Pancreas (tissue), 10 donors: ENCODE measurements at regions not wholly inside any gene's neighbourhood (a gene's known extent, or its start where the extent isn't known, plus 50 kb on each side); places are given as distances from the start of the nearest gene placed in this dataset.

Experiments
- ATAC-seq, 4 donors: fragments of 200-7000 bp; cut with Tn5 transposase; one replicate each; pipeline versions ENCODE4 v1.8.0 to v1.9.1; 2020; ENCODE audit warnings: mild to moderate bottlenecking in 4 of 4, moderate library complexity in 4 of 4
- DNase-seq, 6 donors: peaks; one replicate each; pipeline ENCODE4 v3.0.0-alpha.2; 2020
- FAIRE-seq: peaks from 2 replicates; lab custom pipeline; 2012; peaks lifted over from hg19 to GRCh38; lab: Jason Lieb, UNC
- H3K27ac ChIP-seq, 4 donors: fragments of 200-600 bp; sonication (generic); 1 replicate in 3 of 4; 2 replicates in 1 of 4; pipeline versions ENCODE4 v1.5.0 to v1.8.0; 2020
- H3K27me3 ChIP-seq, 4 donors: fragments of 200-600 bp; one replicate each; pipeline ENCODE4 v1.8.0; 2021
- H3K36me3 ChIP-seq, 3 donors: fragments of 200-600 bp; sonication (generic) in 1 of 3; one replicate each; pipeline versions ENCODE4 v1.5.0 to v1.8.0; 2020 to 2021
- H3K4me1 ChIP-seq, 3 donors: fragments of 200-600 bp; one replicate each; pipeline ENCODE4 v1.8.0; 2021
- H3K4me3 ChIP-seq, 4 donors: fragments of 200-600 bp; sonication (generic) in 2 of 4; one replicate each; pipeline versions ENCODE4 v1.5.0 to v1.8.0; 2020 to 2021
- H3K9me3 ChIP-seq, 4 donors: fragments of 200-600 bp; one replicate each; pipeline ENCODE4 v1.8.0; 2021
- WGBS, 2 donors: extraction: QIAGEN DNeasy Blood & Tissue Kit; methylation state at CpG; one replicate each; pipeline ENCODE4 v1.1.7; 2013; 5-methylcytosine and 5-hydroxymethylcytosine counted together
- intact Hi-C, 3 donors: fragments of 100-400 bp; cut with DNase I; formaldehyde crosslinking; loops; one replicate each; pipeline versions ENCODE4 v1.11.1 to v1.14.2; 2022
- TF ChIP-seq, protein P1 (sequence below), 4 donors: fragments of 200-600 bp; sonication (generic) in 3 of 4; IDR thresholded peaks; one replicate each; pipeline versions ENCODE4 v1.5.0 to v1.8.0; 2021; ENCODE audit warnings: antibody characterized with exemption in 4 of 4
- donor health status: healthy with polysubstance abuse.
- donor health status: DM: no; HTN: no; CAD: no; lungs with moderate emphysema.
- donor health status: DM: no; HTN: no; CAD: no.
- donor health status: control.
- donor health status: control.
- donor health status: Bipolar disorder and iron deficiency.
- donor health status: DM: yes; HTN: yes; CAD: no.
- donor health status: DM: no; HTN: no; CAD: no.
- donor health status: DM: no; HTN: no; CAD: no.
- donor health status: DM: yes; HTN: yes; CAD: no.

DNA sequence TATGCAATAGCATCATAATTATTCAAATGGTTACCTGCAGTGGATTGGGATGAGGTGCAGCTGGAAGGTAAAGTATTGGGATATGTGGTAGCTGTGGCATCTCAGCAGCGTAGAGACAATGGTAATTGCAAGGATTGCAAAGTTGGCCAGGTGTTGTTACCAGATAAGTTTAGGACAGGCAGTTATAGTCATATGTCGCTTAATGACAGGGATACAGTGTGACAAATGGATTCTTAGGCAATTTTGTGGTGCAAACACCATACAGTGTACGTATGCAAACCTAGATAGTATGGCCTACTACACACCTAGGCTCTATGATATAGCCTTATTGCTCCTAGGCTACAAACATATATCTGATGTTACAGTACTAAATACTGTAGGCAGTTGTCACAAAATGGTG is 163.5 kb upstream of the LYZL2 start:
- no peaks in the 10 kb centered on the region for H3K36me3 ChIP-seq
- WGBS, 2 donors: 64 to 80% methylated on average over 3 of the region's 3 CpGs
- ATAC-seq (no peak), FAIRE-seq (no peak), DNase-seq (no peak)
- TF ChIP-seq, protein P1, sequence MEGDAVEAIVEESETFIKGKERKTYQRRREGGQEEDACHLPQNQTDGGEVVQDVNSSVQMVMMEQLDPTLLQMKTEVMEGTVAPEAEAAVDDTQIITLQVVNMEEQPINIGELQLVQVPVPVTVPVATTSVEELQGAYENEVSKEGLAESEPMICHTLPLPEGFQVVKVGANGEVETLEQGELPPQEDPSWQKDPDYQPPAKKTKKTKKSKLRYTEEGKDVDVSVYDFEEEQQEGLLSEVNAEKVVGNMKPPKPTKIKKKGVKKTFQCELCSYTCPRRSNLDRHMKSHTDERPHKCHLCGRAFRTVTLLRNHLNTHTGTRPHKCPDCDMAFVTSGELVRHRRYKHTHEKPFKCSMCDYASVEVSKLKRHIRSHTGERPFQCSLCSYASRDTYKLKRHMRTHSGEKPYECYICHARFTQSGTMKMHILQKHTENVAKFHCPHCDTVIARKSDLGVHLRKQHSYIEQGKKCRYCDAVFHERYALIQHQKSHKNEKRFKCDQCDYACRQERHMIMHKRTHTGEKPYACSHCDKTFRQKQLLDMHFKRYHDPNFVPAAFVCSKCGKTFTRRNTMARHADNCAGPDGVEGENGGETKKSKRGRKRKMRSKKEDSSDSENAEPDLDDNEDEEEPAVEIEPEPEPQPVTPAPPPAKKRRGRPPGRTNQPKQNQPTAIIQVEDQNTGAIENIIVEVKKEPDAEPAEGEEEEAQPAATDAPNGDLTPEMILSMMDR (IDR thresholded peaks at IDR 0.05): no peak
- intact Hi-C loops: no loop called here
- no peak overlapping the region for H3K4me3 ChIP-seq
- no peaks in the 10 kb centered on the region for H3K4me1 ChIP-seq
- H3K9me3 ChIP-seq: no peaks in the 10 kb centered on the region
- no peak overlapping the region for H3K27ac ChIP-seq
- H3K27me3 ChIP-seq: no peaks in the 10 kb centered on the region

DNA sequence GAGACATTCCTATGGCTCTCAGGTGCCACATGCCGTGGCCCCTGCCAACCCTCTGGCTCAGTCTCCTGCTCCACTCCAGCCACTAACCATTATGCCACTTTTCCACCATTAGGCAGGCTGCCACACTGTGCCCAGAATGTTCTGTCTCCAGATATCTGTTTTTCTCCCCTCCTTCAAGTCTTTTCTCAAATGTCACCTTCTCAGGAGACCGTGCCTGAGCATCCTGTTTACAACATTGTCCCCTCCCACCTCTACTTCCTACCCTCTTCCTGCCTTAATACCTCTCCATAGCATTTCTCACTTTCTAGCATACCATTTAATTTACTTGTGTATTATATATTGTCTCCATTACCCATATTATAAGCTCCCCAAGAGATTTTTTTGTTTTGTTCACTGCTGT is 162.5 kb upstream of the LYZL2 start:
- no peaks in the 10 kb centered on the region for H3K36me3 ChIP-seq
- 69 to 70% methylated on average over 2 of the region's 2 CpGs for WGBS, 2 donors

DNA sequence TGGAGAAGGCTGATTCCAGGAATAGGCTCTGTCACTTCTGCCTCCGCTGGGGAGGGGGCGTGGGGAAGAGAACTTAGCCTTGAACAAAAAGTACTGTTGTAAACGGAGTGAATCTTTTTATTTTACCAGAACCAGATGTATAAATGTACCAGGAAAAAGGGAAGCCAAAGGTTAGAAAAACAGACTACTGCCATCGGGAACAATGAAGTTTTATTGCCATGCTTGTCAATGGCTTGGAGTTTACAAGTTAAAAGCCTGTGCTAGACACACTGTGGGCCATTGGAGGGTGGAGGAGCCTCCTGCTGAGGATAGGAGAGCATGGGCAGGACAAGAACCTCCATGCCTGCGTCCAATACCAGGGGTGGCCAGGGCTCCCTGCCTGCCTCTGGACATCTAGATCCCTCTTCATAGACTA is 161.7 kb upstream of the LYZL2 start:
- intact Hi-C loops: no loop called here
- FAIRE-seq (no peak), DNase-seq (no peak), ATAC-seq (no peak)
- H3K4me3 ChIP-seq: no peak overlapping the region
- 60 to 82% methylated on average over 5 of the region's 5 CpGs for WGBS, 2 donors
- no peak overlapping the region for H3K27ac ChIP-seq
- H3K9me3 ChIP-seq: no peaks in the 10 kb centered on the region
- no peaks in the 10 kb centered on the region for H3K27me3 ChIP-seq
- TF ChIP-seq, protein P1 (IDR thresholded peaks at IDR 0.05): no peak
- no peaks in the 10 kb centered on the region for H3K36me3 ChIP-seq
- no peaks in the 10 kb centered on the region for H3K4me1 ChIP-seq

More for the DNA sequence above, 162.5 kb upstream of the LYZL2 start:
- intact Hi-C loops: no loop called here
- no peaks in the 10 kb centered on the region for H3K4me1 ChIP-seq
- FAIRE-seq (no peak), ATAC-seq (no peak), DNase-seq (no peak)
- H3K9me3 ChIP-seq: no peaks in the 10 kb centered on the region
- TF ChIP-seq, protein P1 (IDR thresholded peaks at IDR 0.05): no peak
- no peak overlapping the region for H3K27ac ChIP-seq
- no peaks in the 10 kb centered on the region for H3K27me3 ChIP-seq
- H3K4me3 ChIP-seq: no peak overlapping the region

DNA sequence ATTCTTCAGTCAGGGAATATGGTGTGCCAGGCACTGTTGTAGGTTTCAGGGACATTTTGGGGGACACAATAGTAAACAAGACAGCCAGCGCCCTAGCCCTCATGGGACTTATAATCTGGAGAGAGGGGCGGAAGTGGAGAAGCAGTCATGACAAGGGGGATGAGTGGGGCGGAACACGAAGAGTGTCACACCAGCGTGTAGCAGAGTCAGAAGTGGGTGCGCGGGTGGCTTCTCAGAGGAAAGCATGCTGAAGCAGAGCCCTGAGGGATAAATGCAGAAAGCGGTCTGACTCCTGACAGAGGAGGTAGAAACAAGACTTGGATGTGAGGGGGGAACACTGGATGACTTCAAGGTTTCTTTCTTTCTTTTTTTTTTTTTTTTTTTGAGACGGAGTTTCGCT is 160.3 kb upstream of the LYZL2 start:
- 88 to 92% methylated on average over 8 of the region's 10 CpGs for WGBS, 2 donors
- FAIRE-seq (no peak), ATAC-seq (no peak), DNase-seq (no peak)
- H3K27ac ChIP-seq: no peak overlapping the region
- H3K9me3 ChIP-seq: no peaks in the 10 kb centered on the region
- no peak overlapping the region for H3K4me3 ChIP-seq
- intact Hi-C loops: loop anchor here in 1 of 3 donors (10.0 kb wide), 1 partner anchor 695 kb away; no protein-coding TSS in a partner anchor
- H3K4me1 ChIP-seq: no peaks in the 10 kb centered on the region
- no peaks in the 10 kb centered on the region for H3K27me3 ChIP-seq
- H3K36me3 ChIP-seq: no peaks in the 10 kb centered on the region
- TF ChIP-seq, protein P1 (IDR thresholded peaks at IDR 0.05): no peak

DNA sequence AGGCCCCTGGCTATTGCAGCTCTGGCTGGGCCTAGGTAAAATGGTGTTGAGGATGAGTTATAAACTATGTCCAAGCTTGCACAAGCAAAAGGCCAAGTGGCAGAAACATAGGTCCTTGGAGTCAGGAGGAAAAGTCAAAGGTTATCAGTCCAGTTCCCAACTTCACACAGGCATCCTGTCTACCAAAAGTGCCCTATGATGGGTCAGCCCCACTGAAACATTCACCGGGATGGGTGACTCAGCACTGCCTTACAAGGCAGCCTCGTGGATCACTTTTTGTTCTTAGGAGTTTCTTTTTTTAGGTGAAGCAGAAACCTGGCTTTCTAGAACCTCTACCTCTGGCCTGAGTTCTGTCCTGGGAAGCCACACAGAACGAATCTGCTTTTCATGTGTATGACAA is 158.8 kb upstream of the LYZL2 start:
- 43 to 52% methylated on average over 3 of the region's 3 CpGs for WGBS, 2 donors
- TF ChIP-seq, protein P1 (IDR thresholded peaks at IDR 0.05): no peak
- ATAC-seq: no peak
- intact Hi-C loops: loop anchor here in 1 of 3 donors (10.0 kb wide), 1 partner anchor 696 kb away; no protein-coding TSS in a partner anchor
- no peaks in the 10 kb centered on the region for H3K9me3 ChIP-seq
- H3K36me3 ChIP-seq: no peaks in the 10 kb centered on the region
- H3K4me1 ChIP-seq: peaks cover 0 to 5% (median 0%) of the 10 kb centered on the region in 3 donors
- no peaks in the 10 kb centered on the region for H3K27me3 ChIP-seq
- no peak overlapping the region for H3K27ac ChIP-seq
- FAIRE-seq: no peak
- DNase-seq: no peak
- H3K4me3 ChIP-seq: no peak overlapping the region
